ENCODE measurements at regions not wholly inside any gene's neighbourhood (a gene's known extent, or its start where the extent isn't known, plus 50 kb on each side); places are given as distances from the start of the nearest gene placed in this dataset.

DNA sequence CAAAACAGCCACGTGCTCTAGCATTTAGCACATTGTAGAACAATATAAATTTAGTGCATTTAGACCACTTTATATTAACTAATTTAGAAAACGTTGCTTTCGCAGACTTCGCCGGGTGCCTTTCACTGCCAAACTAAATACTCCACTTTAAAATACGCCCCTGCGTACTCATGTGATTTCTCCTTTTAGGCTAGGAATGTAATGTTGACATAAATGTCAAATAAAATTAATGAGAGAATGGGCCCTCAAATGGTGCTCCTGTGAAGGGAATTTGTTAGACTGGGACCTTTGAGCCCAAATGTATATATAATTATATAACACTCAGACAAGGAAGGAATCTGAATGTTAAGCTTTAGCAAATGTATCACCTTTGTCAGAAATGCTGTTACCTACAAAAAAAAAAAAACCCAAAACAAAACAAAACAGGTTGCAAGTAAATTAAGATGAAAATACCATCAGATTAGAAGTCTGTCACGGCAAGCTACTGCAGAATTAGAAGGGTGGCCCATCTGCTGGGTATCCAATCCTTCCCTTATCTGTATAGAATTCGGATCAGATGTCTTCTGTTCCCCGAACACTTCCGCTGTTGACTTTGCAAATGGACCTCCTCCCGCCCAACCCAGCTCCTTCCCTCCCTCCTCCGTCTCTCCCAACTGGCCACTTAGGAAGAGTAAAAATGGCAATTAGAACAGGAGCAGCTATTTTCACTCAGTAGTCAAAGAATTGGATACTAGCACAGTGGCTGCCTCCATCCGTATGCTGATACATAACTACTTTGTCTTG, 159.3 kb upstream of the FOXN3 start:
- H3K4me3 Mint-ChIP-seq (ENCODE audit: low read depth), result peak overlapping the region; percentile 59
- H3K27me3 Mint-ChIP-seq, result peaks cover 10% of the 10 kb centered on the region
- no peak for DNase-seq (ENCODE audit: low spot score, unreplicated experiment)
- peaks cover 31% of the 10 kb centered on the region for H3K4me1 Mint-ChIP-seq (ENCODE audit: low read depth)
- TF ChIP-seq, protein P1, sequence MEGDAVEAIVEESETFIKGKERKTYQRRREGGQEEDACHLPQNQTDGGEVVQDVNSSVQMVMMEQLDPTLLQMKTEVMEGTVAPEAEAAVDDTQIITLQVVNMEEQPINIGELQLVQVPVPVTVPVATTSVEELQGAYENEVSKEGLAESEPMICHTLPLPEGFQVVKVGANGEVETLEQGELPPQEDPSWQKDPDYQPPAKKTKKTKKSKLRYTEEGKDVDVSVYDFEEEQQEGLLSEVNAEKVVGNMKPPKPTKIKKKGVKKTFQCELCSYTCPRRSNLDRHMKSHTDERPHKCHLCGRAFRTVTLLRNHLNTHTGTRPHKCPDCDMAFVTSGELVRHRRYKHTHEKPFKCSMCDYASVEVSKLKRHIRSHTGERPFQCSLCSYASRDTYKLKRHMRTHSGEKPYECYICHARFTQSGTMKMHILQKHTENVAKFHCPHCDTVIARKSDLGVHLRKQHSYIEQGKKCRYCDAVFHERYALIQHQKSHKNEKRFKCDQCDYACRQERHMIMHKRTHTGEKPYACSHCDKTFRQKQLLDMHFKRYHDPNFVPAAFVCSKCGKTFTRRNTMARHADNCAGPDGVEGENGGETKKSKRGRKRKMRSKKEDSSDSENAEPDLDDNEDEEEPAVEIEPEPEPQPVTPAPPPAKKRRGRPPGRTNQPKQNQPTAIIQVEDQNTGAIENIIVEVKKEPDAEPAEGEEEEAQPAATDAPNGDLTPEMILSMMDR (IDR thresholded peaks at IDR 0.05; ENCODE audit: unreplicated experiment), result no peak
- no peaks in the 10 kb centered on the region for H3K36me3 Mint-ChIP-seq (ENCODE audit: insufficient read depth)
- no peaks in the 10 kb centered on the region for H3K9me3 Mint-ChIP-seq (ENCODE audit: low read depth)
- H3K27ac Mint-ChIP-seq, result peak overlapping the region; percentile 3

DNA sequence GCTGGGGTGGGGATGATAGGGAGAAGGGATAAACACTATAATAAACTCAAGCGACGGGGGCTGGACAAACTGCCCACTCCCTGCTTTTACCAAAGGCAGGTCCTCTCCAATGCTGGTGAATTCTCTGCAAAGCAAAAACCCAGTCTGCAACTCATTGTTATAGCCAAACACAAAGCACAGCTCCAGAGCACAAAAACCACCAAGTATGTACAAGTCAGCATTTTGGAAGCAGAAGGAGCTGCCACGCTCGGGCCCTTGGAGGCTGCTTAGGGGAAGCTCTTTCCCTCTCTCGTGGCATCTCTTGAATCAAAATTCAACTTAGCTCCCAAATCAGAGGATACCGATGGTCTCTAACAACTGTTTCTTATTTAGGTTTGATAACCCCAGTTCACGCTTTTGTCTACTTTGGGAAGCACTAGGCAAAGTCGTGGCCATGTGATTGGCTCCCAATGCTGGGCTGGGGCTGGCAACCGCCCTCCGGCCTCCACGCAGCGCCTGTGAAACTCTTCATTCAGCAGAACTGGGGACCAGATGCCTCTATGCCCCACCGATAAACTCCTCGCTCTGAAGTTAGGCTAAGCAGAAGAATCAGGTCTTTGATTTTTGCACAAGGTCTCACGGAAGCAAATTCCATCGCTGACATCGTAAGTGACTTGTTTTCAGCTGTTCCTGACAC, 158.5 kb upstream of the FOXN3 start:
- Mint-ChIP-seq H3K4me1 (ENCODE audit: low read depth) (peaks cover 31% of the 10 kb centered on the region), H3K4me3 (ENCODE audit: low read depth) (no peak overlapping the region), H3K27ac (no peak overlapping the region), H3K36me3 (ENCODE audit: insufficient read depth) (no peaks in the 10 kb centered on the region), H3K27me3 (peaks cover 10% of the 10 kb centered on the region), H3K9me3 (ENCODE audit: low read depth) (no peaks in the 10 kb centered on the region)
- DNase-seq (ENCODE audit: low spot score, unreplicated experiment), result no peak
- TF ChIP-seq, protein P1 (IDR thresholded peaks at IDR 0.05; ENCODE audit: unreplicated experiment), result no peak

DNA sequence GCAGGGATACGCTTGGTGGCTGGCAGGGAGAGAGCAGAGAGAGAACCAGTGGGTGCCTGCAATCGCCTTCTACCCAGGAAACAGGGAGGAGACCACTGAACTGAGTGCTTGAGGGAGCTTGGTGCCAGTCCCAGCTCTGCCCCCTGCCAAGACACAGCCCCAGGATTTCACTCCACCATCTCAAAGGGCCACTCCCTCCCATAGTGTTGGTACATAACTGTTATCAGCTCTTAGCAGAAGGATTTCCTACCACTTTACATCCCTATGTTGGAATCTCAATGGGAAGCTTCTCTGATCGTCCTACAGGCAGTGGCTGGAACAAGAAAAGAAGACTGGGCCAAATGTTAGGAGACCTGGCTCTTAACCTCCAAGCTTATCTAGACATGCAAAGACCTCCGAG, 157.4 kb upstream of the FOXN3 start:
- Mint-ChIP-seq H3K36me3 (ENCODE audit: insufficient read depth) (no peaks in the 10 kb centered on the region), H3K9me3 (ENCODE audit: low read depth) (no peaks in the 10 kb centered on the region), H3K4me1 (ENCODE audit: low read depth) (peaks cover 31% of the 10 kb centered on the region), H3K27me3 (peaks cover 7% of the 10 kb centered on the region), H3K4me3 (ENCODE audit: low read depth) (no peak overlapping the region), H3K27ac (no peak overlapping the region)
- TF ChIP-seq, protein P1 (IDR thresholded peaks at IDR 0.05; ENCODE audit: unreplicated experiment), result no peak
- DNase-seq (ENCODE audit: low spot score, unreplicated experiment), result no peak

DNA sequence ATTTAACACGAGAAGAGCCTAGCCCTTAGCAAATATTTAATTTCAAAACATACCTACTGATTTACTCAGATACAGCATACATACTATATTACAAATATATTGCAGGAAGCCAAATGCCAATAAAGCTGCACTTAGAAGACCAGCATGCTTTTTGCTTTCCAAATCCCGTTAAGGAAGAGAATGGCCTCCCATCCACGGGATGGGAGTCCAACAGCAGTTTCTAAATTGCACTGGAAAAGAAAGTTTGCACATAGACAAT, 156.3 kb upstream of the FOXN3 start:
- Mint-ChIP-seq H3K4me3 (ENCODE audit: low read depth) (no peak overlapping the region), H3K27me3 (peaks cover 2% of the 10 kb centered on the region), H3K27ac (no peak overlapping the region), H3K36me3 (ENCODE audit: insufficient read depth) (no peaks in the 10 kb centered on the region), H3K9me3 (ENCODE audit: low read depth) (no peaks in the 10 kb centered on the region), H3K4me1 (ENCODE audit: low read depth) (peaks cover 27% of the 10 kb centered on the region)
- TF ChIP-seq, protein P1 (IDR thresholded peaks at IDR 0.05; ENCODE audit: unreplicated experiment), result no peak
- DNase-seq (ENCODE audit: low spot score, unreplicated experiment), result no peak

DNA sequence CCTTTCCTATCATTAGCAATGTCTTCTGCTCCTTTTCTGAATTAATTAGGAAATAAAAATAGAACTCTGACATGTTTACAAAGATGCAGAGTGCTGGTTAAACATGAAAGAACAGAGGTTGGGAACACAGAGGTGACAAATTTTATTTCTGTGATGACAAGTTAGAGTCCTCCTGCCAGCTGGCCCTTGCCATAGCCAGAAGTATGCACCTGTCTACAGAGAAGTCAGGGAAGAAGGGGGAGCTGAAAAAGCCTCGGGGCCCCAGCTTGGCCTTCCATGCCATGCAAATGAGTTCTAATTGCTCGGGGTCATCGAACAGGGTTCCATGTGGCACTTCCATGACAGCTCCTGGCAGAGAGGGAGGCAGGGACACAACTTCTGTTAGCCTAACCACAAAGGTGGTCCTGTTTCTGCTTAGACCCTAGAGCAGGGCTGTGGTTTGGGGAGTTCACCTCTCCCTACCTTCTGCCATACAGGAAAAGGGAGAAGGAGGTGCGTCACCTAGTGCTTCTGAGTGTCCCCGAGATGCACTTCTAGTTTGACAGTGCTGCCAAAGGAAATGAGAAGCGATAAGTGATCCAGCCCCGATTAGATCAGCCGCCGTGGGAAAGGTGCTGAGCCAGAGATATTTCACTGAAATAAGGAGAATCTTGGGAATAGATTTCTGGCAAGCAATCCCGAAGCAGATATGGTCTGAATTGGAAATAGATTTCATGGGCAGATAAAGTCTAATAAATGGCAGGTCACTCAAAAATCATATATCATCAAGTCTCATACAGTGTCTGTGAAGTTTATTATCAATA, 155.8 kb upstream of the FOXN3 start:
- no peak for DNase-seq (ENCODE audit: low spot score, unreplicated experiment)
- peaks cover 25% of the 10 kb centered on the region for H3K4me1 Mint-ChIP-seq (ENCODE audit: low read depth)
- no peaks in the 10 kb centered on the region for H3K9me3 Mint-ChIP-seq (ENCODE audit: low read depth)
- no peak overlapping the region for H3K4me3 Mint-ChIP-seq (ENCODE audit: low read depth)
- TF ChIP-seq, protein P1 (IDR thresholded peaks at IDR 0.05; ENCODE audit: unreplicated experiment), result no peak
- H3K27ac Mint-ChIP-seq, result no peak overlapping the region
- no peaks in the 10 kb centered on the region for H3K27me3 Mint-ChIP-seq
- H3K36me3 Mint-ChIP-seq (ENCODE audit: insufficient read depth), result no peaks in the 10 kb centered on the region
